A549 (cell line): ENCODE measurements at regions not wholly inside any gene's neighbourhood (a gene's known extent, or its start where the extent isn't known, plus 50 kb on each side); places are given as distances from the start of the nearest gene placed in this dataset.

Source experiments
- ATAC-seq, 2 experiments: fragments of 200-7000 bp in 1 of 2; fragments of >200 bp in 1 of 2; cut with Nextera tagmentation in 1 of 2; cut with Tn5 transposase in 1 of 2; 3 replicates each; pipeline versions ENCODE4 v1.8.0 to v1.9.1; 2018 to 2020; ENCODE audit warnings: mild to moderate bottlenecking in 1 of 2, moderate library complexity in 1 of 2
- CTCF ChIA-PET: fragments of 300-600 bp; sonication (Branson Sonifier 250); formaldehyde crosslinking; extraction: SDS; loops from one replicate; lab custom pipeline; 2021; ENCODE audit warnings: antibody characterized with exemption, inconsistent platforms; lab: Yijun Ruan, JAX
- POLR2A ChIA-PET: fragments of 350-600 bp; formaldehyde crosslinking; extraction: SDS; loops from one replicate; lab custom pipeline; 2021; ENCODE audit warnings: antibody characterized with exemption, inconsistent platforms; lab: Yijun Ruan, JAX
- DNase-seq, 2 experiments: peaks; one replicate each; pipeline versions ENCODE4 v3.0.0 to v3.0.0-alpha.2; 2011 to 2016; ENCODE audit warnings: low read depth in 1 of 2, low spot score in 1 of 2
- FAIRE-seq: peaks from 2 replicates; lab custom pipeline; 2011; peaks lifted over from hg19 to GRCh38; lab: Jason Lieb, UNC
- H3K27ac ChIP-seq, 2 experiments: fragments of >200 bp; sonication (Bioruptor Twin); formaldehyde crosslinking; 3 replicates each; pipeline ENCODE4 v1.5.1; 2016 to 2017
- H3K4me1 ChIP-seq: fragments of >200 bp; sonication (Bioruptor Twin); formaldehyde crosslinking; 3 replicates; pipeline ENCODE4 v1.6.1; 2016
- H3K4me2 ChIP-seq: fragments of >200 bp; sonication (Bioruptor Twin); formaldehyde crosslinking; 3 replicates; pipeline ENCODE4 v1.6.1; 2016
- H3K4me3 ChIP-seq: fragments of >200 bp; sonication (Bioruptor Twin); formaldehyde crosslinking; 3 replicates; pipeline ENCODE4 v1.5.1; 2016
- H3K9me3 ChIP-seq: fragments of >200 bp; sonication (Bioruptor Twin); formaldehyde crosslinking; 3 replicates; pipeline ENCODE4 v1.6.1; 2016
- CBX2 ChIP-seq: fragments of 200-600 bp; sonication (generic); IDR thresholded peaks from 2 replicates; pipeline ENCODE4 v1.6.1; 2016; ENCODE audit warnings: low read depth, mild to moderate bottlenecking, borderline replicate concordance
- CBX8 ChIP-seq: fragments of 200-600 bp; sonication (generic); IDR thresholded peaks from 2 replicates; pipeline ENCODE4 v1.6.1; 2016
- CEBPB ChIP-seq, 2 experiments: fragments of >200 bp in 1 of 2; sonication (Bioruptor Twin) in 1 of 2; formaldehyde crosslinking in 1 of 2; IDR thresholded peaks; 2 replicates each; pipeline ENCODE4 v1.6.1; 2012 to 2016
- CHD4 ChIP-seq: fragments of 200-600 bp; sonication (generic); IDR thresholded peaks from 2 replicates; pipeline ENCODE4 v1.6.1; 2016; ENCODE audit warnings: antibody characterized with exemption, mild to moderate bottlenecking, borderline replicate concordance
- EHF ChIP-seq: fragments of 250-450 bp; sonication (Bioruptor Pico); IDR thresholded peaks from 2 replicates; pipeline ENCODE4 v1.5.0; 2020; ENCODE audit warnings: mild to moderate bottlenecking
- ESRRA ChIP-seq: fragments of 150-350 bp; IDR thresholded peaks from 2 replicates; pipeline ENCODE4 v1.6.1; 2014; ENCODE audit warnings: mild to moderate bottlenecking, low read length, borderline replicate concordance
- FOSL2 ChIP-seq, 2 experiments: fragments of 450-650 bp in 1 of 2; fragments of >200 bp in 1 of 2; sonication (Bioruptor Twin) in 1 of 2; formaldehyde crosslinking; IDR thresholded peaks; 2 replicates each; pipeline versions ENCODE4 v1.5.0 to v1.6.1; 2016 to 2020; ENCODE audit warnings: mild to moderate bottlenecking in 1 of 2, moderate library complexity in 1 of 2
- FOXS1 ChIP-seq: fragments of 250-450 bp; sonication (Bioruptor Pico); IDR thresholded peaks from 2 replicates; pipeline ENCODE4 v1.5.0; 2020; ENCODE audit warnings: mild to moderate bottlenecking, moderate library complexity
- HDAC2 ChIP-seq: fragments of 200-600 bp; sonication (generic); IDR thresholded peaks from 2 replicates; pipeline ENCODE4 v1.6.1; 2016
- JUNB ChIP-seq: fragments of >200 bp; sonication (Bioruptor Twin); formaldehyde crosslinking; IDR thresholded peaks from 2 replicates; pipeline ENCODE4 v1.6.1; 2016
- KDM1A ChIP-seq: fragments of 200-600 bp; sonication (generic); IDR thresholded peaks from 2 replicates; pipeline ENCODE4 v1.6.1; 2016; ENCODE audit warnings: low read depth, mild to moderate bottlenecking
- MAFK ChIP-seq: fragments of 450-650 bp; IDR thresholded peaks from 2 replicates; pipeline ENCODE4 v1.6.1; 2014; ENCODE audit not compliant: partially characterized antibody
- MAZ ChIP-seq: fragments of 150-350 bp; IDR thresholded peaks from 2 replicates; pipeline ENCODE4 v1.6.1; 2014; ENCODE audit warnings: antibody characterized with exemption, low read depth, low read length, borderline replicate concordance
- MYC ChIP-seq: IDR thresholded peaks from 2 replicates; pipeline ENCODE4 v1.6.1; 2012; ENCODE audit warnings: mild to moderate bottlenecking, inconsistent platforms, low read length, improper control_type of control experiment, borderline replicate concordance
- NR3C1 ChIP-seq: fragments of >200 bp; sonication (Bioruptor Twin); formaldehyde crosslinking; IDR thresholded peaks from 3 replicates; pipeline ENCODE4 v1.6.1; 2017
- POLR2A ChIP-seq: IDR thresholded peaks from 2 replicates; pipeline ENCODE4 v1.6.1; 2012; ENCODE audit warnings: mild to moderate bottlenecking, low read length
- RAD21 ChIP-seq, 2 experiments: fragments of >200 bp in 1 of 2; sonication (Bioruptor Twin) in 1 of 2; formaldehyde crosslinking in 1 of 2; IDR thresholded peaks in 1 of 2; conservative IDR thresholded peaks in 1 of 2; 2 replicates in 1 of 2; 3 replicates in 1 of 2; pipeline ENCODE4 v1.6.1; 2012 to 2018; ENCODE audit warnings: inconsistent platforms in 1 of 2
- RARB ChIP-seq: fragments of 250-450 bp; sonication (Bioruptor Pico); IDR thresholded peaks from 2 replicates; pipeline ENCODE4 v1.8.0; 2021; ENCODE audit warnings: mild to moderate bottlenecking, moderate library complexity
- SMC3 ChIP-seq: fragments of >200 bp; sonication (Bioruptor Twin); formaldehyde crosslinking; IDR thresholded peaks from 3 replicates; pipeline ENCODE4 v1.6.1; 2018; ENCODE audit warnings: inconsistent platforms
- WGBS: methylation state at CpG from one replicate; pipeline ENCODE4 v1.1.6; 2017; ENCODE audit errors: missing lambda C conversion rate; 5-methylcytosine and 5-hydroxymethylcytosine counted together
- TF ChIP-seq, protein P1 (sequence below): IDR thresholded peaks from 2 replicates; pipeline ENCODE4 v1.6.1; 2012; ENCODE audit warnings: low read depth, borderline replicate concordance
- TF ChIP-seq, protein P2 (sequence below): fragments of 250-450 bp; sonication (Bioruptor Pico); IDR thresholded peaks from 2 replicates; pipeline ENCODE4 v1.5.0; 2021; ENCODE audit warnings: mild to moderate bottlenecking, moderate library complexity, borderline replicate concordance

DNA sequence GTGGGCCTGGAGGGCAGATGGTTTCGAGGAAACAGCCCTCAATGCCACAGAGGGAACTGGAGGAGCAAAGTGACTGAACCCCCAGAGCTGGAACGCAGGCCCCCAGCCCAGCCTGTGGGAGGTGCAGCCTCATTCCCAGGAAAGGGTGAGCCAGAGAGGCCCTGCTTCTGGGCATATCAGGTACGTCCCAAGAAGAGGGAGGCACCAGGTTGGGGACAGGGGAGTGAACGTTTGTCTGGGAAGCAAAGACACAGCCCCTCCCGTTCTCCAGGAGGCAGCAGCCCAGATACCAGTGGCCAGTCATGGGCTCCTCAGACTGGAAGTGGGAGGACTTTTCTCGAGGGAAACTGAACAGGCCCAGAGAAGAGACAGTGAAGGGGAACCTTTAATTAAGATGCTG lies 74.3 kb upstream of the RET start:
- POLR2A ChIA-PET, result no interaction called here
- FAIRE-seq (no peak), ATAC-seq (no peak; a peak in 1 of 6 replicates), DNase-seq (no peak)
- WGBS, result 16% methylated on average over 6 of the region's 6 CpGs
- H3K4me3 ChIP-seq, result no peak overlapping the region
- no peak overlapping the region for H3K4me2 ChIP-seq
- no peaks in the 10 kb centered on the region for H3K9me3 ChIP-seq
- TF ChIP-seq MAZ (no peak), FOXS1 (CRISPR knock-in tag) (no peak), RAD21 (conservative IDR thresholded peaks at IDR 0.05 in 1 of 2, IDR thresholded peaks at IDR 0.05 in 1 of 2) (no peak), FOSL2 (IDR thresholded peaks at IDR 0.05) (no peak), FOSL2 (CRISPR knock-in tag; IDR thresholded peaks at IDR 0.05) (no peak), ESRRA (no peak)
- no peaks in the 10 kb centered on the region for H3K4me1 ChIP-seq
- H3K27ac ChIP-seq, result no peak overlapping the region
- CTCF ChIA-PET, result no interaction called here

DNA sequence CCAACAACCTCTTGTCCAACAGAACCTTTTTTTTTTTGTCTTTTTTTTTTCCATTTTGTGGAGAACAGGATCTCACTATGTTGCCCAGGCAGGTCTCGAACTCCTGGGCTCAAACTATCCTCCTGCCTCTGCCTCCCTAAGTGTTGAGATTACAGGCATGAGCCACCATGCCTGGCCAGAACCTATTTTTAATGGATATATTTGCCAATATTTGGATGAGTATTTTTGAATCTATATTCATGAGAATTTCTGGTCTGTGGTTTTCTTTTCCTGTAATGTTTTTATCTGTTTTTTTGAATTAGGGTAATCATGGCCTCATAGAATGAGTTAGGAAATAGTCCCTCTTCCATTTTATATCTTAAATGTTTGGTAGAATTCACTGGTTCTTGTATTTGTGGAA lies 70.4 kb upstream of the RET start:
- Histone ChIP-seq H3K4me3 (no peak overlapping the region), H3K9me3 (no peaks in the 10 kb centered on the region), H3K4me2 (no peak overlapping the region), H3K27ac (no peak overlapping the region), H3K4me1 (no peaks in the 10 kb centered on the region)
- FAIRE-seq, result no peak
- TF ChIP-seq CBX8 (no peak), ESRRA (no peak), JUNB (no peak), NR3C1 (no peak), KDM1A (no peak)
- TF ChIP-seq, protein P1, sequence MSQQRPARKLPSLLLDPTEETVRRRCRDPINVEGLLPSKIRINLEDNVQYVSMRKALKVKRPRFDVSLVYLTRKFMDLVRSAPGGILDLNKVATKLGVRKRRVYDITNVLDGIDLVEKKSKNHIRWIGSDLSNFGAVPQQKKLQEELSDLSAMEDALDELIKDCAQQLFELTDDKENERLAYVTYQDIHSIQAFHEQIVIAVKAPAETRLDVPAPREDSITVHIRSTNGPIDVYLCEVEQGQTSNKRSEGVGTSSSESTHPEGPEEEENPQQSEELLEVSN, result no peak
- POLR2A ChIA-PET, result no interaction called here
- no peak for DNase-seq
- WGBS, result 7% methylated on average over 1 of the region's 1 CpG
- no peak for ATAC-seq
- CTCF ChIA-PET, result no interaction called here

DNA sequence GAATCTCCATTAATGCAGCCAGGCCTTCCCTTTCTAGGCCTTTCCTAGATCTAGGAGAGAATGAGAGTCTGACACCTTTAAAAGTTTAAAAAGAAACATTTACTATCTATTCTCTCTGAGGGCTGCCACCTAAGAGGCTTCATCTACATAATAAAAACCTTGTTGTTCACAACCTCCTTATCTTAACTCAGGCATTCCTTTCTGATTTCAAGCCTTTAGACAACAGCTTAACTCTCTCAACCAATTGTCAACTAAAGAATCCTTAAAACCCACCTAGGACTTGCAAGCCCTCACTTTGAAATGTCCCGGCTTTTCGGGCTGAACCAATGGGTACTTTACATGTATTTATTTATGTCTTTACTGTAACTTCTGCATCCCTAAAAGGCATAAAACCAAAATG lies 64.3 kb upstream of the RET start:
- DNase-seq, result no peak
- no peak for FAIRE-seq
- no peak overlapping the region for H3K27ac ChIP-seq
- no peak overlapping the region for H3K4me3 ChIP-seq
- no peak overlapping the region for H3K4me2 ChIP-seq
- POLR2A ChIA-PET, result no interaction called here
- WGBS, result 67% methylated on average over 2 of the region's 2 CpGs
- ATAC-seq, result no peak
- TF ChIP-seq CBX2 (no peak), JUNB (no peak), HDAC2 (no peak), POLR2A (no peak), EHF (CRISPR knock-in tag) (no peak), MYC (no peak), CEBPB (IDR thresholded peaks at IDR 0.05) (no peak), CHD4 (no peak), ESRRA (no peak), SMC3 (no peak), RAD21 (conservative IDR thresholded peaks at IDR 0.05 in 1 of 2, IDR thresholded peaks at IDR 0.05 in 1 of 2) (no peak), MAFK (no peak), RARB (CRISPR knock-in tag) (no peak)
- TF ChIP-seq, protein P1, result no peak
- TF ChIP-seq, protein P2, sequence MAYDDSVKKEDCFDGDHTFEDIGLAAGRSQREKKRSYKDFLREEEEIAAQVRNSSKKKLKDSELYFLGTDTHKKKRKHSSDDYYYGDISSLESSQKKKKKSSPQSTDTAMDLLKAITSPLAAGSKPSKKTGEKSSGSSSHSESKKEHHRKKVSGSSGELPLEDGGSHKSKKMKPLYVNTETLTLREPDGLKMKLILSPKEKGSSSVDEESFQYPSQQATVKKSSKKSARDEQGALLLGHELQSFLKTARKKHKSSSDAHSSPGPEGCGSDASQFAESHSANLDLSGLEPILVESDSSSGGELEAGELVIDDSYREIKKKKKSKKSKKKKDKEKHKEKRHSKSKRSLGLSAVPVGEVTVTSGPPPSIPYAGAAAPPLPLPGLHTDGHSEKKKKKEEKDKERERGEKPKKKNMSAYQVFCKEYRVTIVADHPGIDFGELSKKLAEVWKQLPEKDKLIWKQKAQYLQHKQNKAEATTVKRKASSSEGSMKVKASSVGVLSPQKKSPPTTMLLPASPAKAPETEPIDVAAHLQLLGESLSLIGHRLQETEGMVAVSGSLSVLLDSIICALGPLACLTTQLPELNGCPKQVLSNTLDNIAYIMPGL (CRISPR knock-in tag), result no peak
- no peaks in the 10 kb centered on the region for H3K4me1 ChIP-seq
- CTCF ChIA-PET, result interaction anchor here (1.4 kb wide), 1 partner anchor 14 kb away, joined by 3 read pairs; no protein-coding TSS in a partner anchor
- no peaks in the 10 kb centered on the region for H3K9me3 ChIP-seq
